ENCODE measurements at regions not wholly inside any gene's neighbourhood (a gene's known extent, or its start where the extent isn't known, plus 50 kb on each side); places are given as distances from the start of the nearest gene placed in this dataset.
A peak's percentile ranks its signal among the peaks of the same experiment; 100 is the strongest.
"Not testable (repeated sequence)": the region's sequence is repeated elsewhere in the genome, so short reads cannot be mapped to it uniquely, and the experiment has no call there.

DNA sequence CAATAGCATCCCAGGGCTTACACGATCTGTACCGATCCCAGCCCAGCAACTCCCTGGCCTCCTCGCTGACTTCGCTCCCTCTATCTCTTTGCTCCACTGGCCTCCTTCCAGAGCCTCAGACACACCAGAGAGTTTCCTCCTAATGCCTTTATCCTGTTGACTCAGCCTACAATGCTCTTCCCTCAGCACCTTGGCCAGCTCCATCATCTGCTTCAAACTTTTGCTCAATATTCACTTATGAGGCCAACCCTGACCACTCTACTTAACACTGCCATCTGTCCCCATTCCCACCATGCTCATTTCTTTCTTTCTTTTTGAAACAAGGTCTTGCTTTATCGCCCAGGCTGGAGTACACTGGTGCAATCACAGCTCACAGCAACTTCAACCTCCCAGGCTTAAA, 180.9 kb downstream of the CEP170 start:
- DNase-seq, result not testable (repeated sequence)

DNA sequence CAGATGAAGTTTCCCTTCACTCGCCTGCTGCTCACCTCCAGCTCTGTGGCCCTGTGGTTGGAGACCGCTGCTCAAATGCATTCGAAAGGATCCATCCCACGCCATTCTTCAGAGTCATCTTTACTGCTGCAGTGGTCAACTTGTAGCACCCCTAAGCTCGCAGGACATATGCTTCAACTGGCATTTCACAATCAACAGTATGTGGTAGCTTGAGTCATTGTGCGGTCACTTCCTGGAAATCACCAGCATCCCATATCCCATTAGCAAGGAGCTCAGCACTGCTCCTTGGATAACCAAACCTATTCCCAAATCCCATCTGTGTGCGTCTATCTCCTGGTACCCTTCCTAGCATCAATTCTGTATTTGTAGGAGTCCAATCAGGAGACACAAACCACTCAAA, 188.0 kb downstream of the CEP170 start:
- DNase-seq, result not testable (repeated sequence)

DNA sequence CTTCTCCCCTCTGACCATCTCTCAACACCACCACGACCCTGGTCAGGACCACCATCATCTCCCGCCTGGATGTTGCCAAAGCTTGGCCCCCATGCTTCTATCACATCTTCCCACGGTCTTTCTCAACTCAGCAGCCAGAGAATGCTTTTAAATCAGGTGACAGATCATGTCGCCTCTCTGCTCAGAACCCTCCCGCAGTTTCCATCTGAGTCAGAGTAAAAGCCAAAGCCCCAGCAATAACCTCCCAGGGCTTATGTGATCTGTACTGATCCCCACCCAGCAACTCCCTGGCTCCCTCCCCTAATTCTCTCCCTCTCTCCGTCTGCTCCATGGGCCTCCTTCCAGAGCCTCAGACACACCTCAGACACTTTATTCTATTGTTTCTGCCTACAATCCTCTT, 193.1 kb downstream of the CEP170 start:
- DNase-seq, result not testable (repeated sequence)

DNA sequence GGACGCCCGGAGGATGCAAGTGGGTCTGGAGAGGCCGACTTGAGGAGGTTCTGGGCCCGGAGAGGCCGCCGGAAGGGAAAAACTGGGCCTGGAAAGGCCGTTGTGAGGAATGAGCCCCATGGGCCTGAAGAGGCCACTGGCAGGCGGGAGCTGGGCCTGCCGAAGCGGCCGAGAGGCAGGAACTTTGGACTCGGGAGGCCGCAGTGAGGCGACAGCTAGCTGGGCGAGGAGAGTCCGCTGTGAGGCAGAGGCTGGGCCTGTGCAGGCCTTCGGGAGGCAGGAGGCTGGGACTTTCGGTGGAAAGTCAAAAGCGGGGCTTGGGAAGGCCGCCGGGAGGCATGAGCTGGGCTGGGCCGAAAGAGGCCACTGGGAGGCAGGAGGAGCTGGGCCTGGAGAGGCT, 199.6 kb downstream of the CEP170 start:
- DNase-seq, result not testable (repeated sequence)

DNA sequence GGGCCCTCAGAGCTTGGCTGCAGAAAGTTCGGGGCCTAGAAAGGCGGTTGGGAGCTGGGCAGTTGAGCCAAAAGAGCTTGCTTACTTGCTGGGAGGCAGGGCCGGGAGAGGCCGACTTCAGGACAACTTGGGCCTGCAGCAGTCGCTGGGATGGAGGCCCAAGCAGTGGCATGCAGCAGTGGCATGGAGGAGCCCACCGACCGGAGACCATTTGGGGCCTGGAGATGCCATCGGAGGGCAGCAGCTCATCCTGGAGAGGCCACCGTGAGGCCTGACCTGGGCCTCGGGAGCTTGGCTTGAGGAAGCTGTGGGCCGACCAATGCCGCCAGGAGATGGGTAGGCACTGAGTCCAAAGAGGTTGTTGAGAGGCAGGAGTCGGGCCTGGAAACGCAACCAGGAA, 200.0 kb downstream of the CEP170 start:
- not testable (repeated sequence) for DNase-seq

DNA sequence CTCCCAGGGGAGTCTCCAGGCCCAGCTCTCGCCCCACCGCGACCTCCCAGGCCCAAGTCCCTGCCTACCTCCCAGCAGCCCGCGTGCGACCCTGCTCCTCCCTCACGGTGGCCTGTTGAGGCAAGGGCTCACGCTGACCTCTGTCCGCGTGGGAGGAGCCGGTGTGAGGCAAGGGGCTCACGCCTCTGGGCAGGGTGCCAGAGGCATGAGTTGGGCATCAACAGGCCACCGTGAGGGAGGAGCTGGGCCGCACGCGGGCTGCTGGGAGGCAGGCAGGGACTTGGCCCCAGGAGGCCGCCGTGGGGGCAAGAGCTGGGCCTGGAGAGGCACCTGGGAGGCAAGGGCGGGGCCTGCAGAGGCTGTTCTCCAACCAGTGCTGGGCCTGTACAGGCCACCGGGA, 200.4 kb downstream of the CEP170 start:
- DNase-seq, result not testable (repeated sequence)

DNA sequence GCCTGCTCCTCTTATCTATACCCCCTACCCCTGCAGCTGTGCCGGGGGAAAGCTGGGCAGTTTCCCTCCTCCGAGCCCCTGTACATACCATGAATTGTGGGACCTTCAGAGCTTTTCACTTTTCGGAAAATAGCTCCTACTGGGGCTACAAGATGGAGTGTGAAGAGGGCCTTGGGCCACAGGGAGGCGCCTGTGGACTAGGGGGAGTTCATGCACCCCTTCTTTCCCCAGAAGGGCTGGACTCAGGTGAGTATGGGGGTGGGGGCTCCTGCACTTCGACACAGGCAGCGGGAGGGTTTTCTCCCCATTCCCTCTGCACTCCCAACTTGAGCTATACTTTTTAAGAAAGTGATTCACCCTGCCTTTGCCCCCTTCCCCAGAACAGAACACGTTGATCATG, 202.0 kb downstream of the CEP170 start:
- not testable (repeated sequence) for DNase-seq

DNA sequence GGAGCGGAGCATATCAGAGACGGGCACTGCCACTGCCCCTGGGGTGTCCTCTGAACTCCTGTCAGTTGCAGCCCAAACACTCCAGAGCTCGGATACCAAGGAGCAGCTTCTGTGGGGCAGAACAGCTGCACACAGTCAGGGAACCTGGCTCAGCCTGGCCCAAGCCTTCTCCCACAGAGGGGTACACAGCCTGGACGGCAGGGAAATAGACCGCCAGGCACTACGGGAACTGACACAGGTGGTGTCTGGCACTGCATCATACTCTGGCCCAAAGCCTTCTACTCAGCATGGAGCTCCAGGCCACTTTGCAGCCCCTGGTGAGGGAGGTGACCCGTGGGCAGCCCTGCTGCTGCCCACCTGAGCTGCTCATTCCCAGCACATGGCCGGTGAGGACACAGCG, 204.5 kb downstream of the CEP170 start:
- not testable (repeated sequence) for DNase-seq

DNA sequence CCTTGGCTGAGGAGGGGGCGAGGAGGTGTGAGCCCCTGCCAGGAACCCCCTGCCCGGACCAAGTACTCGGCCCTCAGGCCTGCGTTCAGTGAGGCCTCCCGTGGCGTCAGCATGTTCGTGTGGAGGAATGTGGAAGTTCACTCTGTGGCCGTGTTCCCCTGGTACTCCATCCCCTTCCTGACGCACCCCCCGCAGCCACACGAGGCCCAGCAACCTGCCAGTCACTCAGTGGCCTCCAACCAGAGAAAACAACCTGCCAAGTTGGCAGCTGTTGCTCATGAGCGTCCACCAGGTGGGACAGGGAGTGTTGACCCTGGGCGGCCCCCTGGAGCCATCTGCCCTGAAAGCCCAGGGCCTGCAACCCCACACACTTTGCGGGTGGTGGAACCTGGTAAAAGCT, 205.4 kb downstream of the CEP170 start:
- not testable (repeated sequence) for DNase-seq

DNA sequence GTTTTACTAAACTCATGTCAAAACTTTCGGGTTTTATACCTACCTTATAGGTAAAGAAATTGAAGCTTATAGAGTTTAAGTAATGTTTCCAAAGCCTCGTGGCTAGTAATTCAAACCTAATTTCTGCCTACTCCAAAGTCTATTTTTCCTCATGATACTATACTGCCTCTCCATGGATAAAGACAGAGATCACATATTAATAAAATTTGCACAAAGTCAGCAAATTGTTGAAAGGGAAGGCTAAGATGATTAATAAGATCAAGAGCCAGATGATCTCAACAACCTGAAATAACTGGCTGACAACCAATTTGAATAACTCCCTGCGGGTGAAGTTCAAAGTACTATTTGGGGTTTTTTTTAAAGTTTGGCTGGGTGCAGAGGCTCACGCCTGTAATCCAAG, 233.7 kb downstream of the CEP170 start:
- DNase-seq, result not testable (repeated sequence)

DNA sequence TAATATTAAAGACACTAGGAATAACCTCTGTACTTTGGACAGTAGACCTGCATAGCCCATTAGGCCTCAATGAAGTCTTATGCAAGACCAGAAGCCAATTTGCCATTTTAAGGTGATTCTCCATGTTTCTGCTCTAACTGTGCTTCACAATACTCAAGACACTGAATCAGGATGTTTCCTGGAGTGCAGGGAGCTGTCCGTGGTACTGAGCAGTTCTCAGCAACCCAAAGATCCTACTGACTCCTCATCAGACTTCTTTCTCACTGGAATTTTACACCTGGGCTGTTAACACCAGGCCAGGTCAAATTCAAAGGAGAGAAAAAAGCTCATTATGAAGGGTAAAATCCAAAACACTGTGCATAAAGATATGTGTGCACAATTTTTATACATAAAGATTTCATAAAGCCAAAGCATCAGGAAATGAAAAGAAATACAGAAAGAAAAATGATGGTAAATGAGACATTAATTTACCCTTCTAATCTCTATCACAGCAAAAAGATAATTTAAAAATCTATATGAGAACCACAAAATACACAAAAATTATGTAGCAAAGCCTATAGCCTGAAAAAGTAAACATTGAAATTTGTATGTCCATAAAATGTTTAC, 235.9 kb downstream of the CEP170 start:
- peak; percentile 43 for DNase-seq

DNA sequence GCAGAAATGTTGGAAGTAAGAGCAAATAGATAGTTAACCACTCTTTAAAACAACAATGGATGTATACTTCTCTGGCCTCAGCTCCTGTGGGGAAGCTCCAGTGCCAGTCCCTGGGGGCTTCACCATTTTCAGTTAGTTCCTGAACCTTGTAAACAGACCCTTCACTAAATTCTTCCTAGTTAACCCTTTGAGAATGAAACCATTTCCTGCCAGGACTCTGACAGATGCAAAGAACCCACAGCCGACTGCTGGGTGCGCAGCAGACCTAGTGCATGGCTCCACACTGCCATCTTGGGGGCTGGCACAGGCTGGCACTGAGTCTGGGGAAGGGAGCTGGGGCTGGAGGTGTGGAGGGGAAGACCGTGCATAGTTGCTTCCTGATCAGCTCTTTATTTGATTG, 244.4 kb downstream of the CEP170 start:
- not testable (repeated sequence) for DNase-seq

DNA sequence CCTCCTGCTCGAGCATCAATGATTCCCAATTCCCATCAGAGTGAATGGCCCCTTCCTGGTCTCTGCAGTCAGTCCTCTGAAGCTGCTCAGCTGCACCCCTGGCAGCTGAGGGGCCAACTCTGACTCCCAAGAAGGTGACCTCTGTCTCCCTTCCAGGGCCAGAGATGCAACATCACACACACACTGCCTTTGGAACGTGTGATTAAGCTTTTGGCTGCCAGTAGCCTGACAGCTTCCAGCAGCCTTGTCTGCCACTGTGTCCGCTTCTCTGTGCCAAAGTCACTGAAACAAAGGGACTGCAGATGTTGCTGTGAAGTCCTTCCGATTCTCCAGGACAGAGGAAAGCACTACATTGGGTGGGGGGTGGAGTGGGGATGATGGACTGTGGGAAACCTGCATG, 254.1 kb downstream of the CEP170 start:
- DNase-seq, result not testable (repeated sequence)

DNA sequence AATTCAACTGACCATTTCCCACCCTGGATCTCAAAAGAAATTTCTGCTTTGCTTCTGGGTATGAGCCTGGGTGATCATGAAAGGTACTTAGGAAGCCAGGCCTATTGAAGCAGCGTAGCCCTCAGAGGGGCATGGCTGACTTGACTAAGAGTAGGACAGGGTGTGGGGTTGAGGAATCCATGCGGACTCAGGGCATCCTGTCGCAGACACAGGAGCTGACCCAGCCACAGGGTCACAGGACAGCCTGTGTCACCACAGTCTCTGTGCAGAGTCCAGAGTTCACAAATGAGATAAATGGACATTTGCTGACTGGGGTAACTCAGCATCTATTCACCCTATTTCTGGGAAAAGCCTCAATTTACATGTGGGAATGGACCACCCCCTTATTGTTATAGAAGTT, 262.3 kb downstream of the CEP170 start:
- not testable (repeated sequence) for DNase-seq

DNA sequence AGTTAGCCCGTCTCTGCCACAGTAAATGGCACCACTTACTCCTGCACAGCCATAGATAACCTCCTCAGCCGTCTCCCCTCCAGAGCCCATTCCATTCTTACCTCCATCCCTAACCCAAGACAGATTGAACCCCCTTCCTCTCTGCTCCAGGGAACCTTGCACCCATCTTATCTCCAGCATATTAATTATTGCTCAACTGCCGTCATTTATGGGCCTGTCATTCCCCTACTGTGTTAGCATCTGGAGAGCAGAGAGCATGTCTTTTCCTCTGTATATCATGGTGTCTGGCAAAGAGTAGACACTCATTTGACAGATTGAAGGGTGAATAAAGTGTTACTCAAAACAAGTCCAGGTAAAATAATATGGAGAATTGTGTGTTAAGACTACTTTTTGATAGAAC, 270.0 kb downstream of the CEP170 start:
- not testable (repeated sequence) for DNase-seq

DNA sequence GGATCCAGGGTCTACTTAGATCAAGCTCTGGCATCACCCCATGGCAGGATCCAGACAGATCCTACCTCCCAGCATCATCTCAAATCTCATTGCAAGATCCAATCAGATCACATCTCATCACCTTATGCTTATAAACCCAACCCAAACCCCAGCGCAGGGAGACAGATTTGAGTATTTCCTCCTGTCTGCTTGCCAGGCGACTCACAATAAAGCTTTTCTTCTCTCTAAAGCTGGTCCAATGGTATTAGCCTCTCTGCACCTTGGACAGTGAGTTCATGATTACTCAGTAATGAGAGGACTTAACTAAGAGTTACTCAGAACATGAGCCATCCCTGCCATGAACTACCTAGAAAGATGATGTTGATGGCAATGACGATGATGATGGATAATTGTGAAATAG, 281.7 kb downstream of the CEP170 start:
- not testable (repeated sequence) for DNase-seq

DNA sequence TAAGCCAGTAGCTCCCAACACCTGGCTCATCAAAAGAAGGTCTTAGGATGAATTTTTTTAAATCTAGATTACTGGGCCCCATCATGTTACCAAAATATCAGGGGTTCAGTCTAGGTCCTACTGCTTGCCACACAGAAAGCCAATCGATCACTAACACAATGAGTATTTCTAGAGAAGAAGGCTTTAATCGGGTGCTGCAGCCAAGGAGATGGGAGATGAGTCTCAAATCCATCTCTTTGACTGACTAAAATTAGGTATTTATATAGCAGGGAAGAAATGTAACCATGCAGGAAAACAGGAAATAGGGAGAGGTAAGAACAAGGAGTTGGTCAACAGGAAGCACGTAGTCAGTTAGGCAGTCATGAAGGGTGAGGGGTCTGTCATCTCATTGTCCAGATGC, 288.2 kb downstream of the CEP170 start:
- DNase-seq, result no peak

DNA sequence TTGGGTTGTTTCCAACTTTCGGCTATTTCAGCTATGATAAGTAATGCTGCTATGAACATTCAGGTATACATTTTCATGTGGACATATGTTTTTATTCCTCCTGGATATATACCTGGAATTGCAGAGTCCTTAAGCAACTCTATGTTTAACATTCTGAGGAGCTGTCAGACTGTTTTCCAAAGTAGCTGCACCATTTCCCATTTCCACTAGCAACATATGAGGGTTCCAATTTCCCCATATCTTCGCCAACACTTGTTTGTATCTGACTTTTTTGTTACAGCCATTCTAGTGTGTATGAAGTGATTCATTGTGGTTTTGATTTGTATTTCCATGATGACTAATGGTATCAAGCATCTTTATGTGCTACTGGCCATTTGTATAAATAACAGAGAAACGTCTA, 295.7 kb downstream of the CEP170 start:
- DNase-seq, result not testable (repeated sequence)

DNA sequence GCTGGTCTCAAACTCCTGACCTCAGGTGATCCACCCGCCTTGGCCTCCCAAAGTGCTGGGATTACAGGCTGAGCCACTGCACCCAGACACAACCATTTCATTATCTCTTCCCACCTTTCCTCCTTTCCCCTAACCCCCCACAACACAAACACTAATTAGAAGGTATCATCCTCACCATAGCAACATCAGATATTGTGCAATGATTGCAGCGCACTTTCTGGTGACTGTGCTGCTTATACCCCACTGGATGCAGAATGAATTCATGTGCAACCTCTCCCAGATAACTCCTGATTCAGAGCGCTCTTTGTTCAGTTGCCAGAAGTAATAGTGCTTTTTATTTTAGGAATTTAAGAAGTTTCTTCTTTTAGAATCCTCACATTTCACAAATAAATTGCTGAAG, 300.1 kb downstream of the CEP170 start:
- DNase-seq, result not testable (repeated sequence)

DNA sequence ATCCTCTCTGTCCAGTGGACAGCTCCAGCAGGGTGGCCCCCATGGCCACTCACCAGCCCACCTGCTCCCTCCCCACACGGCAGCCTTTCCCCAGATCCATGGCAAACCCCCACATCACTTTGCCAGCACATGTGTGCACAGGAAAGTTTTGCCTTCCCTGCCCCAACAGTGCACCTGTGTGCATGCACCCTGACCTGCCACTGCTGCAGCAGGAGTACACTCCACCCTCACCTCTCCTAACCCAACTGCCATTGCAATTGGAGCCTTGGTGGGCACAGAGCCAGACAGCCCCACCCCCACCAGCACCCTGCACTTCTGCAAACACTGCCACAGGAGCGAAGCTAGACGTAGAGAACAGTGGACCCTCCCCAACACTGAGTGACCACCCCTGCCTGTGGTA, 308.9 kb downstream of the CEP170 start:
- DNase-seq, result no peak

DNA sequence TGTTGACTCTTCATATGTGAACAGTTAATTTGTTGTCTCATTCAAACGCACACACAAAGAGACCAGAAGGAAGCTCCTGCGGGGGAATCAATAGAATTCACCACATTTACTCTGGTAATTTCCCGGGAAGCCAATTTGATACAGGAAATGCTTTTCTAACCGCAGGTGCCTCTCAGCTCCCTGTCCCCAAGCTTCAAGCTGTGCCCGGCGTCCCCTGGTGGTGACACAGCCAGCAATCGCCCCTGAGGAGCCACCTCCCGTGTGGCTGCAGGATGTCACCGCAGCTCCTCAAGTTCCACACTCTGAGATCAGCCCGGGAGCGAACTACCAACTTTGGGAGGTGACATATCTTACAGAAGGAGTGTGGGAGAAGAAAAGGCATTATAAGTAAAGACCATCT, 318.4 kb downstream of the CEP170 start:
- DNase-seq, result not testable (repeated sequence)

DNA sequence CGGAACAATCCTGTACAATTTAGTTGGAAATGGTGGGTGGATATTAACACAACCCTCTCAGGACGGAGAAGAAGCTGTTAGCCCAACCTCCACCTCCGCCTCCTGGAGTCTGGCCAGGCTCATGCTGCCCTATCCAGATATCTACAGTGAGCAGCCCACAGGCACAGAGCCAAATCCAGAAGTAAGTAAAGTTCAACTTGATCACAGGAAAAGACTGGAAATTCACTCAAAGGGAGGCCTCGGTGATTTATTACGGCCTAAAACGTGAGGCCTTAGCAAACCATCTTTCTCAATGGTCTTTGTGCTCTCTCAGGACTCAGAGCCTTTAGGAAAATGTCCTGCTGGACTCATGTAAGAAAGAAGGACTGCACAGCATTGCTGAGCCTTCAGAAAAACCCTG, 330.4 kb downstream of the CEP170 start:
- DNase-seq, result not testable (repeated sequence)

DNA sequence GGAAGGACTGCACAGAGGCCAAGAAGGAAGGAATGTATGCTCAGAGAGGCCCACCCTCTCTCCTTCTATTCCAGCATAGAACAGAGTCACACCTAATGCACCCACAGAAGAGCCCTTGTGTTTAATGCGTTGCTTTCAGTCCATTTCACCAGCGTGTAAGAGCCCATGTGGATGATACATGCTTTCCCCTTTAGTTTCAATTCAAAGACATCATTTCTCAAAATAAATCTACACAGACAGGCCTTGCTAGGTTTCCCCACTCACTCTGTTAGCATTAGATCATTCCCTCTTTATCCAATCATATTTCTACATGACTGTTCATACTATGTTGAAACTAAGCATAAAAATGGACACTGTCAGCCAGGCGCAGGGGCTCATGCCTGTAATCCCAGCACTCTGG, 331.5 kb downstream of the CEP170 start:
- not testable (repeated sequence) for DNase-seq

DNA sequence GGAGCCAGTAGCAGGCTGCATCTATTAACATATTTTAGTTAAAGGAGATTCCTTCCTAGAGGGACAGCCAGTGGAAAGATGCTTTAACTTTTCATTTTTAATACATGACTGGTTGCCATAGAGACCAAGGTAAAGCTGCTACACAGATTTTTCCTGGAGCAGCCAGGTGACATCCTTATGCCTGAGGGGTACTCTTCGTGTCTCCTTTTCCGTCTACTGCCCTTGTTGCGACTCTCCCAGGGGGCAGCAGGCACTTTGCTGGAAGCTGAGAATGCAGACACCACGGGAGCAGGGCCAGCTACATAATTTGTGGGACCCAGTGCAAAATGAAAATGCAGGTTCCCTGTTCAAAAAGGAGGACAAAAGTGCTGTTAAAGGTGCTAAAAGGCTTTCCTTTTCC, 340.4 kb downstream of the CEP170 start:
- DNase-seq, result not testable (repeated sequence)

DNA sequence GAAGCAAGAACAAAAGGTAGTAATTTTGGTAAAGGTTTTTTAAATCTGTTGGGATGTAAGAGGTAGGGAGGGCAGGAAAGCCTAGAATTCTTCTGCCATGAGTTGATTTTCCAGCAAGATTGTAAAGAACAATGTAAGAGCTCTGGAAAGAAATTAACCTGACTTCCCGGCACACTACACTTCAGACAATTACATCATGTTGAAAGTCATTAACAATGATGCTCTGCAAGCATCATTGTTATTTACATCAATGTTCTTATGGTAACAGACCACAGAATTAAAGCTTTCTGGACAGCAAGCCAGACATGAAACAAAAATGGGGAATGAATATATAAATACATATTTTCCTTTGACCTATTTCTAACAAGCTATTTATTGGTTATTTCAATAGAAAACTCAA, 342.2 kb downstream of the CEP170 start:
- DNase-seq, result not testable (repeated sequence)

Measured in activated CD4-positive, alpha-beta T cell treated with anti-CD3 and anti-CD28 coated beads, Interleukin-2, amount 50 U/mL, for 1 hour (primary cell).